Gastroesophageal sphincter (tissue), 4 donors: ENCODE measurements at regions not wholly inside any gene's neighbourhood (a gene's known extent, or its start where the extent isn't known, plus 50 kb on each side); places are given as distances from the start of the nearest gene placed in this dataset.

ENCODE experiments used
- ATAC-seq: fragments of 150-250 bp; one replicate; pipeline ENCODE4 v1.9.1; 2016; ENCODE audit warnings: mild to moderate bottlenecking, moderate library complexity
- H3K27ac ChIP-seq, 4 donors: fragments of 200-600 bp; sonication (generic) in 3 of 4; 1 replicate in 3 of 4; 2 replicates in 1 of 4; pipeline ENCODE4 v1.5.1; 2016 to 2019
- H3K27me3 ChIP-seq: fragments of 200-600 bp; sonication (generic); one replicate; pipeline ENCODE4 v1.5.1; 2019
- H3K36me3 ChIP-seq, 2 donors: fragments of 200-600 bp; sonication (generic); one replicate each; pipeline ENCODE4 v1.5.1; 2019; ENCODE audit warnings: control low read depth in 1 of 2
- H3K4me1 ChIP-seq, 3 donors: fragments of 200-600 bp; sonication (generic); 1 replicate in 2 of 3; 2 replicates in 1 of 3; pipeline ENCODE4 v1.5.1; 2016 to 2019; ENCODE audit warnings: control low read depth in 2 of 3
- H3K4me3 ChIP-seq, 2 donors: fragments of 200-600 bp; sonication (generic); one replicate each; pipeline ENCODE4 v1.5.1; 2019; ENCODE audit warnings: mild to moderate bottlenecking in 1 of 2, moderate library complexity in 1 of 2
- H3K9me3 ChIP-seq, 3 donors: fragments of 200-600 bp; sonication (generic); one replicate each; pipeline ENCODE4 v1.5.1; 2017 to 2019; ENCODE audit warnings: control low read depth in 2 of 3
- EP300 ChIP-seq: sonication (generic); formaldehyde crosslinking; IDR thresholded peaks from one replicate; pipeline ENCODE4 v1.6.1; 2017; ENCODE audit warnings: antibody characterized with exemption, mild to moderate bottlenecking
- POLR2A ChIP-seq, 2 donors: fragments of 450-650 bp; IDR thresholded peaks; one replicate each; pipeline ENCODE4 v1.6.1; 2017; ENCODE audit warnings: antibody characterized with exemption in 2 of 2, mild to moderate bottlenecking in 2 of 2, moderate library complexity in 1 of 2
- POLR2AphosphoS5 ChIP-seq: sonication (generic); formaldehyde crosslinking; IDR thresholded peaks from one replicate; pipeline ENCODE4 v1.6.1; 2017; ENCODE audit warnings: antibody characterized with exemption
- WGBS, 2 donors: methylation state at CpG; one replicate each; pipeline ENCODE4 v1.1.5; 2018; ENCODE audit warnings: low coverage in 1 of 2; 5-methylcytosine and 5-hydroxymethylcytosine counted together
- TF ChIP-seq, protein P1 (sequence below), 4 experiments: fragments of 200-600 bp in 2 of 4; fragments of 450-650 bp in 2 of 4; sonication (generic) in 1 of 4; IDR thresholded peaks; one replicate each; pipeline ENCODE4 v1.5.1; 2017 to 2019; ENCODE audit warnings: antibody characterized with exemption in 4 of 4, mild to moderate bottlenecking in 2 of 4, moderate library complexity in 2 of 4

DNA sequence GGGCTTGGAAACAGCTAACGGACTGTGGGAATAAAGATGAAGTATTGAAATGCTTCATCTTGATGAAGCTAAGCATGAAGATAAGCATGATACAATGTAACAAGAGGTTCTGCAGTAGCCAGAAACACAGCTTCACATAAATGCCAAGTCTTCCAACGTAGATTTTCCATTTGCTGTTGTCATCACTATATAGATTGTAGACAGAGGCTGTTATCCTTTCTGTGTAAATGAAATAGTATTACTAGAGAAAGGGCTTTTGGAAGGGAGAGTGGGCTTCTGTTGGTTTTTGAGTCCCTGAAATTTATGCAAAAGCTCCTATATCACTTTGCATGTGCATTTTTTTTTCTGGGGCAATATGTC, 649.0 kb downstream of the RNF144B start:
- H3K27me3 ChIP-seq: no peaks in the 10 kb centered on the region
- no peak for ATAC-seq
- H3K36me3 ChIP-seq: no peaks in the 10 kb centered on the region
- H3K9me3 ChIP-seq: no peaks in the 10 kb centered on the region
- peaks cover 13 to 52% (median 19%) of the 10 kb centered on the region in 3 donors for H3K4me1 ChIP-seq
- H3K4me3 ChIP-seq: no peak overlapping the region
- 52 to 60% methylated on average over 1 to 2 of the region's 2 CpGs for WGBS, 2 donors
- H3K27ac ChIP-seq: peak overlapping the region; percentile 55 to 80 (median 66)
- TF ChIP-seq POLR2A (IDR thresholded peaks at IDR 0.05) (no peak), EP300 (no peak), POLR2AphosphoS5 (no peak)
- TF ChIP-seq, protein P1, sequence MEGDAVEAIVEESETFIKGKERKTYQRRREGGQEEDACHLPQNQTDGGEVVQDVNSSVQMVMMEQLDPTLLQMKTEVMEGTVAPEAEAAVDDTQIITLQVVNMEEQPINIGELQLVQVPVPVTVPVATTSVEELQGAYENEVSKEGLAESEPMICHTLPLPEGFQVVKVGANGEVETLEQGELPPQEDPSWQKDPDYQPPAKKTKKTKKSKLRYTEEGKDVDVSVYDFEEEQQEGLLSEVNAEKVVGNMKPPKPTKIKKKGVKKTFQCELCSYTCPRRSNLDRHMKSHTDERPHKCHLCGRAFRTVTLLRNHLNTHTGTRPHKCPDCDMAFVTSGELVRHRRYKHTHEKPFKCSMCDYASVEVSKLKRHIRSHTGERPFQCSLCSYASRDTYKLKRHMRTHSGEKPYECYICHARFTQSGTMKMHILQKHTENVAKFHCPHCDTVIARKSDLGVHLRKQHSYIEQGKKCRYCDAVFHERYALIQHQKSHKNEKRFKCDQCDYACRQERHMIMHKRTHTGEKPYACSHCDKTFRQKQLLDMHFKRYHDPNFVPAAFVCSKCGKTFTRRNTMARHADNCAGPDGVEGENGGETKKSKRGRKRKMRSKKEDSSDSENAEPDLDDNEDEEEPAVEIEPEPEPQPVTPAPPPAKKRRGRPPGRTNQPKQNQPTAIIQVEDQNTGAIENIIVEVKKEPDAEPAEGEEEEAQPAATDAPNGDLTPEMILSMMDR (IDR thresholded peaks at IDR 0.05): no peak

DNA sequence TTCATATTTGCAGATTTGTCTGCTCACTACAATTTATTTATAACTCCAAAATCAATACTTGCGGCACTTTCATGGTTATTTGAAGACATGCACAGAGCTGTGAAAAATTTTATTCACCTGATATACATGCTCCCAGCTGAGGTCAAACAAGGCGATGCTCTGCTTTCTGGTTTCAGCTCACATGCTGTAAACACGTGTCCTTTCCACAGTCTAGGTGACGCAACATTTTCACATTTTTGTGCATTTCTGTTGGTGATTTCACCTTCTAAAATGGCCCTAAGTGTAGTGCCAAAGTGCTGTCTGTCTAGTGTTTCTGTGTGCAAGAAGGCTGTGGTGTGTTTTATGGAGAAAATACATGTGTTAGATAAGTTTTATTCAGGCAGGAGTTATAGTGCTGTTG, 650.5 kb downstream of the RNF144B start:
- no peak for ATAC-seq
- TF ChIP-seq POLR2AphosphoS5 (no peak), EP300 (no peak), POLR2A (IDR thresholded peaks at IDR 0.05) (no peak)
- TF ChIP-seq, protein P1 (IDR thresholded peaks at IDR 0.05): no peak
- no peak overlapping the region for H3K4me3 ChIP-seq

DNA sequence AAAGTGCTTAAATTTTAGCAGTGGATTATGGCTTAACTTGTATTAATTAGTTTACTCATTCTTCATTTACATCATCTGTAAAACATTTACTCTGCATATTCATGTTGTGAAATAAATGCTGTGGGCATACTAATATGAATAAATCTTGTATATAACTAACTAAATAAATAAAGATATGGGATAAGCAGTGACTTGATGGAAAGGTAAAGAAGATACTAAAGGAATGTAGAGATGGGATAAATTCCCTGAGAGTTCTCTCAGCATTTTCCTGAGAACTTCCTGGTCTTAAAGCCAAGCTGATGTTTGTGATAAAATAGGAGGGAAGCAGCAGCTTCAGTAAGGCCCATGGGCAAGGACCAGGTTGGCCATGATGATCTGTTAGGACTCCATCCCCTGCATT, 652.1 kb downstream of the RNF144B start:
- no peak overlapping the region for H3K4me3 ChIP-seq
- TF ChIP-seq, protein P1 (IDR thresholded peaks at IDR 0.05): no peak
- TF ChIP-seq POLR2A (IDR thresholded peaks at IDR 0.05) (no peak), POLR2AphosphoS5 (no peak), EP300 (no peak)

More for the DNA sequence above, 650.5 kb downstream of the RNF144B start:
- WGBS, 2 donors: 93 to 96% methylated on average over 4 of the region's 4 CpGs
- Histone ChIP-seq H3K4me1 (peaks cover 13 to 56% (median 19%) of the 10 kb centered on the region in 3 donors), H3K9me3 (no peaks in the 10 kb centered on the region), H3K27me3 (no peaks in the 10 kb centered on the region), H3K36me3 (no peaks in the 10 kb centered on the region), H3K27ac (no peak overlapping the region)

DNA sequence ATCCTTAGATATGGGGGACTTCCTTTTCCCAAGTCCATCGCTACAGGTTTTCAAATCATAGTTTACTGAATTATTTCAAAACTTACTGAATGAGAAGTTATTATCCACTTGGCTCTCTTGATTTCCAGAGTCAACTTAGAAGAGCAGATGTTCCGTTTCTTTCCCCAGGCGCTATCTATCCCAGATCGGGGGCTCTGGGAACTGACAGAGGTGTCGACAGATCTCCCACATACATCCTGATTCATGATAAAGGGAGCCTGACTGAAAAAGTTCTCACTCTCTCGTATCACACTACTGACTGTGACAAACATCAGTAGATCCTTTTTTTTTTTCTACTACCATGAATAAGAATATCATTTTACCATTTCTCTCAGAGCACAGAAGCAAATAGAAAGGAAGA, 654.8 kb downstream of the RNF144B start:
- TF ChIP-seq EP300 (no peak), POLR2A (IDR thresholded peaks at IDR 0.05) (no peak), POLR2AphosphoS5 (no peak)
- TF ChIP-seq, protein P1 (IDR thresholded peaks at IDR 0.05): no peak
- 52 to 61% methylated on average over 5 to 6 of the region's 6 CpGs for WGBS, 2 donors
- Histone ChIP-seq H3K4me3 (no peak overlapping the region), H3K27ac (peak overlapping the region in 3 of 4 donors; percentile 75 to 79 (median 77)), H3K27me3 (no peaks in the 10 kb centered on the region), H3K9me3 (no peaks in the 10 kb centered on the region), H3K4me1 (peaks cover 0 to 28% (median 5%) of the 10 kb centered on the region in 3 donors), H3K36me3 (no peaks in the 10 kb centered on the region)
- ATAC-seq: no peak

More for the DNA sequence above, 652.1 kb downstream of the RNF144B start:
- Histone ChIP-seq H3K36me3 (no peaks in the 10 kb centered on the region), H3K27ac (no peak overlapping the region), H3K9me3 (no peaks in the 10 kb centered on the region), H3K27me3 (no peaks in the 10 kb centered on the region), H3K4me1 (peaks cover 8 to 55% (median 16%) of the 10 kb centered on the region in 3 donors)
- no peak for ATAC-seq

DNA sequence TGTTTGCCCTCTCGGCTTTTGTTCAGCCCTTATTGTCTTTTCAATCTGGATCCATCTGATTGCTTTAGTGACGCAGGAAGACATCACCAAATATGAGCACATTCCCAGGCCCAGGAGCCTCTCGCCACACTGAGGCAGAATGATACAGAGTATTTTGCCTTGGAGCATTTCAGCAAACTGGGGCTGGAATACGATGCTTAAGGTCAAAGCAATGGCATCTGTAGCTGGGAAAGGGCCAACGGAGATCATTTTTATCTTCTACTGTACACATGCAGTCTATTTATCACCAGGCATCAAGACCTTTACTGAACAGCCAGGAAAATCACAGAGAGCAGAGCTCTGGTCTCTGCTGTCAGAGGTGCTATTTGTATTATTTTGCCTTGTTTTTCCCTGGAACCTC, 655.3 kb downstream of the RNF144B start:
- H3K27ac ChIP-seq: peak overlapping the region in 3 of 4 donors; percentile 75 to 79 (median 77)
- 18% methylated on average over 1 of the region's 5 CpGs; no CpG with 5 or more reads in 1 of the 2 donors for WGBS, 2 donors
- no peaks in the 10 kb centered on the region for H3K36me3 ChIP-seq
- H3K9me3 ChIP-seq: no peaks in the 10 kb centered on the region
- TF ChIP-seq, protein P1 (IDR thresholded peaks at IDR 0.05): no peak
- TF ChIP-seq POLR2AphosphoS5 (peak; percentile 57), POLR2A (IDR thresholded peaks at IDR 0.05) (no peak)
- peaks cover 0 to 28% (median 5%) of the 10 kb centered on the region in 3 donors for H3K4me1 ChIP-seq
- H3K27me3 ChIP-seq: no peaks in the 10 kb centered on the region
- no peak overlapping the region for H3K4me3 ChIP-seq
- no peak for ATAC-seq
